ENCODE measurements at regions not wholly inside any gene's neighbourhood (a gene's known extent, or its start where the extent isn't known, plus 50 kb on each side); places are given as distances from the start of the nearest gene placed in this dataset.

- TF ChIP-seq EZH2 (IDR thresholded peaks at IDR 0.05) (no peak), POLR2AphosphoS5 (IDR thresholded peaks at IDR 0.05; ENCODE audit: borderline replicate concordance, low read depth, low read length) (no peak), FOXP2 (optimal IDR thresholded peaks at IDR 0.05; ENCODE audit: control extremely low read depth, extremely low read length, insufficient read depth) (no peak)
Observed at GRCh38 chr6:84450018-84450417, 222.6 kb upstream of the CEP162 start.

Measured in SK-N-MC (cell line).